Left ventricle myocardium superior (tissue), 1 donor: ENCODE measurements at regions not wholly inside any gene's neighbourhood (a gene's known extent, or its start where the extent isn't known, plus 50 kb on each side); places are given as distances from the start of the nearest gene placed in this dataset.
"Not testable (repeated sequence)": the region's sequence is repeated elsewhere in the genome, so short reads cannot be mapped to it uniquely, and the experiment has no call there.

Source experiments
- ATAC-seq: fragments of 200-7000 bp; cut with Tn5 transposase; one replicate; pipeline ENCODE4 v1.9.1; 2020; ENCODE audit warnings: mild to moderate bottlenecking, moderate library complexity
- DNase-seq: peaks from one replicate; pipeline ENCODE4 v3.0.0-alpha.2; 2020
- intact Hi-C: fragments of 100-400 bp; cut with micrococcal nuclease; formaldehyde crosslinking; loops from one replicate; pipeline ENCODE4 v1.11.0; 2022
- donor health status: DM: no; HTN: yes; CAD: no; lungs with severe emphysema.

DNA sequence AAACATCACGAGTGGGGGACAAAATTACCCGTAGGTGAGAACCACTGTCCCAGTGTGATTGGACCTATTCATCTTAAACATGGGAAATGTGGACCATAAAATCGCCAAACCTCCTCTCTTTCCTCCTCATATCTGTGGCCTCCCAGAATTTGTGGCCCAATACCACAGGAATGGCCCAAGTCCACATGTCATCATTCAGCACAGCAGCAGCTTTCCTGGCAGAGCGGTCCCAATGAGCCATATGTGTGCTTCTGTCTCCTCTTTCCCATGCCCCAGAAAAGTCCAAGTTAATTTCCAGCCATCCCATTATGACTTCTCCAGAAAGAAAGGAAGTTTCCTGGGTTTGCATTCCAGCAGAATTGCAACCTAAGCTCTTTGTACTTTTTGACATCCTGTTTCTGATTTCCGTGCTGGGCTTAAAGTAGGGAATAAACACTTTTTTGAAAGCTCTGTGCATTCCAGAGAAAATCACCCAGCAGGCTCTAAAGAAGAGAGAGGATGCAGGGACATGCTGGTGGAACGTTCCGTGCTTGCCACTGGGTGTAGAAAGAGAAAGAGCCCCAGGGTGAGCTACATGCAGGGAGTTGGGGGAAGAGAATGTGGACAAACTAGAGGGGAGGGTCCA lies 259.4 kb upstream of the PROK2 start:
- DNase-seq (no peak), ATAC-seq (no peak)
- intact Hi-C loops: no loop called here

DNA sequence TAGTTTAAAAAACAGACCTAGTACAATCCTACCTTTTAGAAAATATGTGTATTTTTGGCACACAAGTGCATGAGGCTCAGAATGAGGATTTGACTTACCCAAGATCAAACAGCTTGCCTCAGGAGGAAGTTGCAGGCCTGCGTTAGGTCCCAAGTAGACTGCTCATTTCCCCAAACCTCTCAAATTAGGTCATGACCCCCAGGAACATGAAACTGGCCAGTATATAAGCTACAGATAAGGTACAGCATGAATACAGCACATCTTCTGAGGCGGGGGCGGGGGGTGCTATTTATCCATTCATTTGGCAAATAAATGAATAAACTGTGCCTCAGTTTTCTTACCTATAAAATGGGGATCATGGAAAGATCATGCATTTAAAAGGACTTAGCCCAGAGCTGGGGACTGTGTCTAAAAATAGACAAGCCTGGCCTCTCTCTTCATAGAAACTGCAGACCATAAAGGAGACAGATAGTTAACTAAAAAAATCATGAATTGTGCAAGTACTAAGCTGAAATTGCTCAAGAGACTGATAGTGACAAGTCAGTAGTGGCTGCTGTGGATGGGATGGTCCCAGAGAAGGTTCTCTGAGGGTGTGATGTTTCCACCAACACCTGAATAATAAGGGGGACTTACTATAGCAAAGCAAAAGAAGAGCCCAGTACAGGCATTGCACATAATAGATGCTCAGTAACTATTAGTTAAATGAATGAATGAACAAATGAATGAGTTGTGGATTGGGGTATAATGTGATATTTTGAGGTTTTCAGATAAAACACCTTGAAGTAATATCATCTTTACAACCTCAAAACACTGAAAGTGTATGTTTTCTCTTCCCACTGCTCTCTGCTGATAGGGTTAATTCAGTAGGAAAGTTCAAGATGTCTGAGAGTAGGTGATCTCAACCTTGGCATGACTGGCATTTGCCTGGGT lies 258.5 kb upstream of the PROK2 start:
- intact Hi-C loops: no loop called here
- ATAC-seq (no peak), DNase-seq (no peak)

- intact Hi-C loops: no loop called here
- ATAC-seq (no peak), DNase-seq (no peak)
Observed at GRCh38 chr3:72042397-72043203, 257.7 kb upstream of the PROK2 start.

GRCh38 chr3:72041511-72041910 lies 256.6 kb upstream of the PROK2 start:
- intact Hi-C loops: no loop called here
- ATAC-seq (peak; percentile 24), DNase-seq (peak; percentile 28)

- no peak for DNase-seq
- intact Hi-C loops: no loop called here
- no peak for ATAC-seq
Observed at GRCh38 chr3:72041076-72041475, 256.1 kb upstream of the PROK2 start.

- intact Hi-C loops: no loop called here
- ATAC-seq (no peak), DNase-seq (no peak)
Observed at GRCh38 chr3:72039677-72040076, 254.7 kb upstream of the PROK2 start.

GRCh38 chr3:72036899-72037298 lies 252.0 kb upstream of the PROK2 start:
- intact Hi-C loops: no loop called here
- no peak for ATAC-seq
- DNase-seq: no peak

GRCh38 chr3:72035606-72036005 lies 250.7 kb upstream of the PROK2 start:
- no peak for ATAC-seq
- intact Hi-C loops: no loop called here
- DNase-seq: no peak

- ATAC-seq: no peak
- intact Hi-C loops: no loop called here
- DNase-seq: no peak
Observed at GRCh38 chr3:72034986-72035385, 250.0 kb upstream of the PROK2 start.

- ATAC-seq: no peak
- intact Hi-C loops: no loop called here
Observed at GRCh38 chr3:72033666-72034428, 248.9 kb upstream of the PROK2 start.

DNA sequence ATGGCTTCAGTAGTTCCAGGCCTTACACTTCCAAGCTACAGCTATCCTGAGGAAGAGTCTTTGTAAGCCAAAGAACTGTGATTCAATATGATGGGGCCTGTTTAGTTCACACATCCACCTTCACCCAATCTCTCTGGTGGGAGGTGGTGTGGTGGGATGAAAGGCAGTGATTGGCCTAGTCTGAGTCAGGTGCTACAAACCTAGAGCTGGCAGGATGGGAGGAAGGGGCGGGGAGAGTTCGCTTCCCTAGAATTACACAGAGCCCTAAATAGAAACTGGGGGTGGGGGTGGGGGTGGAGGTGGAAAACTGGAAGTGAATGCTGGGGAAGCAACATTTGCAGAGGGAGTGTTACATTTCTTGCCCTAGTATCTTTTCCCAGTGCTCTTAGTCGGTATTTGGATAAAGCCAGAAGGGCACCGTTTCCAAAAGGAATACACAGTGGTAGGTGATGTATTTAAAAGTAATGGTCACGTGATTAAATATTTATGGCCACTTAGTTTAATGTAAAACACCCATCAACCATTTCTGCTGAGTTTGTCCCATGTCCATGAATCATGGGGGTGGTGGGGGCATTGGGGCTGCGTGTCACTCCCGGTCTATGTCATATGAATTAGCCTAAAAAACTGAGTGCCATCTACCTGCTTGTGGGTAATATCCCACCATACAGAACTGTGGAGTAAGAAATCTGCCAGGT lies 247.6 kb upstream of the PROK2 start:
- intact Hi-C loops: no loop called here
- DNase-seq (no peak), ATAC-seq (peak; percentile 38)

More at GRCh38 chr3:72033666-72034428, 248.9 kb upstream of the PROK2 start:
- no peak for DNase-seq

DNA sequence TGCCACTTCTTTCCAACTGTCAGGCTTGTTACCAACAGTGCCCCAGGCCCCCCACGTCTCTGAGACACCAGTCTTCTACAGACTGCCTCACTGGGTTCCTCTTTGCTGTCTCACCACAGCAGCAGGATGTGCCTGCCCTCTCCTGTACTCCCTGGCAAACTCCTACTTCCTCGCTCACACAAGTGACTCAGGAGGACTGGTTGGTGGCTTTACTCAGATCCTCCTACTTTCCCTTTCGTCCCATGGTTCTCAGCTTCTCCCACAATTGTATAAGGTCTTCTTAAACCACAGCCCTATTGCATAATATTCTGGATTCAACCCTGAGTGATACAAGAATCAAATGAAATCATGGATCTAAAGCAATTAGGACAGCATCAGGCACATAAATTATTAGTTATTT lies 246.6 kb upstream of the PROK2 start:
- ATAC-seq (peak; percentile 65), DNase-seq (peak; percentile 30)
- intact Hi-C loops: no loop called here

- ATAC-seq, intact Hi-C loops, DNase-seq: not testable (repeated sequence)
Observed at GRCh38 chr3:72030296-72030695, 245.3 kb upstream of the PROK2 start.

GRCh38 chr3:72028726-72029125 lies 243.8 kb upstream of the PROK2 start:
- ATAC-seq, DNase-seq, intact Hi-C loops: not testable (repeated sequence)

GRCh38 chr3:72028307-72028706 lies 243.4 kb upstream of the PROK2 start:
- intact Hi-C loops, ATAC-seq, DNase-seq: not testable (repeated sequence)

DNA sequence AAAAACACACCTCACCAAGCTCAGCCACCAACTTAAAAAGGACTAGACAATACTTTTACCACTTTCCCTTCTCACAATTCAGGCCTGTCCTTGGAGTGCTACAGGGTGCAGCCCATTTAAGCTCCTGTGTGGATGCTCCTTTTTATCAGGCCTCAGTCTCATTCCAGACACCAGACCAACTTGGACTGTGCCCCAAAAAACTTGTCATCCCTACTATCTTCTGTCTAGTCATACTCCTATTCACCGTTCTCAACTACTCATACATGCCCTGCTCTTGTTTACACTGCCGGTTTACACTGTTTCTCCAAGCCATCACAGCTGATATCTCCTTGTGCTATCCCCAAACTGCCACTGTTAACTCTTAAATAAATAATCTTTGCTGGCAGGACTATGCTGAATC lies 242.8 kb upstream of the PROK2 start:
- DNase-seq, intact Hi-C loops, ATAC-seq: not testable (repeated sequence)

GRCh38 chr3:72022027-72022426 lies 237.1 kb upstream of the PROK2 start:
- intact Hi-C loops: no loop called here
- ATAC-seq (no peak), DNase-seq (no peak)

DNA sequence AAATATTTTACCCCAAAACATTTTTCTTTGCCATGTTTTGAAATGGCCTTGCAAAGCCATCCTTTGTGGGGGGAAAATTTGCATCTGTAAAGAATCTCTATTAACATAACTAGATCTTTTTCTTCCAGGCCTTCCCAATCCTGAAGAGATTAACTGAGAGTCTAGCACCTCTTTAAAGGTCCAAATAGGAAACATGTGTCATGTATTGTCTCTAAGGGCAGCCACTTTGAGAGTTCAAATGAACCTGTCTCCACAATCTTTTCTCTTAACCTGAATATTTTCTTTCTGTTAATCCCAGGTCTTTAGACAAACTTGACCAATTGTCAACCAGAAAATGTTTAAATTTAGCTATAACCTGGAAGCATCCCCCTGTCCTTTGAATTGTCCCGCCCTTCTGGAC lies 236.6 kb upstream of the PROK2 start:
- intact Hi-C loops: no loop called here
- ATAC-seq: no peak
- no peak for DNase-seq
